HG03066 (cell line): ENCODE measurements at regions not wholly inside any gene's neighbourhood (a gene's known extent, or its start where the extent isn't known, plus 50 kb on each side); places are given as distances from the start of the nearest gene placed in this dataset.

ENCODE experiments used
- ATAC-seq: cut with Tn5 transposase; IDR thresholded peaks from one replicate; pipeline ENCODE4 v1.9.1; 2021; ENCODE audit warnings: low read depth; ENCODE audit not compliant: unreplicated experiment

DNA sequence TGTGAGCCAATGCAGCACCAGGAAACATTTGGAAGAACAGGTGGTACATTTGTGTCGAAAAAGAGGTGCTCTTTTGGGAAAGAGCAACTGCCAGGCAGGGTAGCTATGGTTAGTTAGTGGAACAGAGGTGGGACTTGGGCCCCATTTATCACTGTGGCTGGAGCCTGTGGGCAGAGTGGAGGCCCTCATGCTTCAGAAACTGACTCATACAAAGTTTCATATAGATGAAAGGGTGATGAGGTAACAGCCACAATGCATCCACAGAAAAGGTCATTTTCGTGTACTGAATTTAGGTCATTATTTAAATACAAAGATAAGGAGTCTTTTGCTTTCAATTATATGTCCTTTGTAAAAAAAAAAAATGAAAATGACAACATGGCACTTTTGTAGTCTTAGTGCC lies 76.4 kb upstream of the HS3ST5 start:
- peak; percentile 82 for ATAC-seq

DNA sequence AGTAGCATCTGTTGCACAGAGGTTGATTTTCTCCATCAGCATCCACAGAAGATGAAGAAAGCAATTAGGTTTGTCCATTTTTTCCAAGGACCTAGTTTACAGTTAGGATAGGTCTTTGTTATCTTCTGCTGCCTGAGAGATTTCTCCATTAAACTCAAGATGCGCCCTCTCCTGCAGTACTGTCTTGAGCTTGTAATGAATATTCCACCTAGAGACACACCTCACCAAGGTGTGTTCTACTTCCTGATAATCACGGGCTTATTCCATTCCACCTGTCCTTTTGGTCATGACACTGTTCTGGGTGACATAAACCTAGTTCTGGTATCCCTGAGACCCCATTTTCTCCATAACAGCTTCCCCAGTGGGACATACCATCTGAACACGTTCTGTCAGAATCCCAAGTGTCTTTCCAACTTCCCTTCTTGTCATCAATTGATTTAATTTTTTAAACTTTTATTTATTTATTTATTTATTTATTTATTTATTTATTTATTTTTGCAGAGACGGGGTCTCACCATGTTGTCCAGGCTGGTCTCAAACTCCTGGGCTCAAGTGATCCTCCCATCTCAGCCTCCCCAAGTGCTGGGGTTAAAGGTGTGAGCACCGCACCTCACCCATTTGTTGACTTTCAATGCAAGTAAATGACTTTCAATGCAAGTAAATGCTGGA lies 75.6 kb upstream of the HS3ST5 start:
- ATAC-seq = no peak

DNA sequence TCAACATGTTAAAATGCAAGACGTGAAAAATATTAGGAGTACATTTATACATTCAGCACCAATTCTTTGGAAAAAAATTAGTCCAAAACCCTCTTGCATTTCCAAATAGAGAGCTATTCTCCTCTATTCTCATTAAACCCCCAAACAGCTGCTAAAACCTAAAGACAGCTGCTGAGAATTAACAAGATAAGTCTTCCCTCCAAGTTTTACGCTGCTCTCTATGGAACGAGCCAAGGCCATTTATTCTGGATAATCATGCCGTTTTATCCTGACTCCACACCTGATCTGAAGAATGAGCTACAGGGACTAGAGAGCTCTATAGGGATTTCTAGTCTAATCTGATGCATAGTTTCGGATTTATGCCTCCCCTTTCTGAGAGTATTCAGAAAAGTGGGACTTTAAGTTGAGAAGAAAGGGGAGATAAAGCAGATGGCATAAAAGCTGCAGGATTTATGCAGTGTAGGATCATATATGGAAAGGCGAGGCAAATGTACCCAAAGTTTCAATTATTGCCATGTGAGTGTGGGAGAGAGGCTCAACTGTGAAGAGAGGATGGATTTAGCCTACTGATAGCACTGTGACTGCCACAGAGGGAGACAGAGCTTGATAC lies 64.7 kb upstream of the HS3ST5 start:
- no peak for ATAC-seq

DNA sequence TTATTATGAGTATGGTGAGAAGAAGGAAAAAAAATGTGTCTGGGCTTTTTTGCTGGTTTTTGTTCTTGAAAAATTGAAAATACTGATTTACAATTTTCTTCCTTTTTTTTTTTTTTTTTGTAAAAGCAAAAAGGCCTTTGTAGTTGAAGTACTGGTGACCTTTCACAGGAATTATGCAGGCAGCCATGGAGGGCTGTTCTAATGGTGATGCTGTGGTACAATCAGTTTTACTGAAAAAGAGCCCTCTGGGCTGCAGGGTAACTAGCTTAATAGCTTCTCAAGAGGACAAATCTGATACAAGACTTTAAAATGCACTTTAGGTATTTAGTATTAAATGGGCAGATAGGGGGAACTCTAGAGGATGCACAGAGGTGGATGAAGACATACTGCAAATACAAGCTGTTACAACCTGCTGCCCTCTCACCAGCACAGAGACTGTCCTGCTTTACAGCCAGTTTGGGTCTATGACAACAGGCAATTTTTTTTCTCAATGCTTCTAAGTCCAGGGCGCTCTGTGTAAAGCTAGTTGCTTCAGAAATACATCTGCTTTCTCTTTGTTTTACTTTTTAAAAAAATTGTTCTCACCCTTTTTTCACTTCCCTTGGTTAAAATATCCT lies 61.6 kb upstream of the HS3ST5 start:
- no peak for ATAC-seq

DNA sequence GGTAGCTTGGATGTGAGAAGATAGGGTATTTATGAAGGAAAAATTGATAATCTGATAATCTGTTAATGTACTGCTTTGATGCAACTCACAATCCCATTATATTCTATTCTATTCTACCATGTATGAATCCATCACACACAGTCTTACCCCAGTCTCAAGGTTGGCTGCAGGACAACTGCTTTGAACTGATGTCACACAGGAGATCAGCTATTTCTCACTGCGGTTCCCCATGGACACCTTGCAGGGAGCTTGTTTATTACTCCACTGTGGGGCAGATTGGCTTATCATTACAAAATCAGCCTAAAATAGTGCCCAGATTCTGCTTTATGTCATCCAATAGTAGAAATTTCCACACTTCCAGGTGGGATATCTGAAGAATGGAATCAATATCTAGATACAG lies 61.0 kb upstream of the HS3ST5 start:
- ATAC-seq = no peak

DNA sequence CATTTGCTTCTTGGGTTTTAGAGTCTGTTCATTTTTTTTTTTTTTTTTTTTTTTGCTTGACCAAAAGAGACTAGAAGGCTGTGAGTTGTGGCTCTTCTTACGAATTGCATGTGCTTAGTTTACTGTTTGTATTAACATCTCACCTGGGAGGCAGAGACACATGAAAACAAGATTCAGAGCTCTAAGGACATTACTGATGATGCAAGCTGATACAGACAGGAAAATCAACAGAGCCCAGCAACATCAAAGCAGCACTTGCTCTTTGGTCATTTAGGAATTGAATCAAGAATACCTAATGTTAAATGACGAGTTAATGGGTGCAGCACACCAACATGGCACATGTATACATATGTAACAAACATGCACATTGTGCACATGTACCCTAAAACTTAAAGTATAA lies 55.7 kb upstream of the HS3ST5 start:
- ATAC-seq = no peak
